Dermis microvascular lymphatic vessel endothelial cell (primary cell): ENCODE measurements at regions not wholly inside any gene's neighbourhood (a gene's known extent, or its start where the extent isn't known, plus 50 kb on each side); places are given as distances from the start of the nearest gene placed in this dataset.

Experiments
- DNase-seq, 2 donors: peaks; one replicate each; pipeline versions ENCODE4 v3.0.0 to v3.0.0-alpha.2; 2010; ENCODE audit warnings: low read depth in 2 of 2

GRCh38 chr6:43969158-43969981, 157.9 kb downstream of the MRPL14 start:
- no peak for DNase-seq

DNA sequence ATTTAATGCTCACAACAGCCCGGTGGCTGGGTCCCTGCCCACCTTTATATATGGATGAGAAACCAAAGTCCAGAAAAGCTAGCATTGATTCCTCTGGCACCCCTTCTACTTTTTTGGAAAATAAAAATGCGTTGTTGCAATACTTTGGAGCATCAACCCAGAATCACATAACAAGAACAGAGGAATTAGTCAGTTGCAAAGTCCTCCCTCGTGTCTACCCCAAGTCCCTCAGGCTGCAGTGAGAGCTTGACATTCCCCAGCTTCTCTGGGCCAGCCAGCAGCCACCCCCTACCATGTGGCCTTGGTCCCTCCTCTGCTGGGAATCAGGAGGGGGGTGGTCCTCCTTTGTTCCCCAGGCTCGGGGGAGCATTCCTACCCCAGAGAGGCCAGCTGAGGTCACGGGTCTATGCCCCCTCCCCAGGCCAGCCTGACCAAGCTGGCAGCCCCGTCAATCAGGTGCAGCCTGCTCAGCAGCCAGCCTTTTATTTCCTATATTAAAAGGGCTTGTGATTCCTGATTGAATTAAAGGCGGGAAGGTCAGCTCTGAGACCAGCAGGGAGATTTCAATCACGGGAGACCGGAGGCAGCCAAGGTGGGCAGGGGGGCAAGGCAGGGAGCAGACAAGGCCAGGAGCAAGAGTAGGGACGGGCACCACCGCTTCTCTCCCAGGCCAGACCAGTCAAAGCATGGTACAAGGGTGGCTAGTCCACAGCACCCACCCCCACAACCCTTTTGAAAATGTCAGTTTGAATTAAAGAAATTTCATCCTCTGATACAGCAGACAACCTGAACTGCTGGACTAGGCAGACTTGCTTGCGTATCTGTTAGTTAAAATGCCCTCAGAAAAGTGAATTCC, 158.9 kb downstream of the MRPL14 start:
- DNase-seq, result no peak

DNA sequence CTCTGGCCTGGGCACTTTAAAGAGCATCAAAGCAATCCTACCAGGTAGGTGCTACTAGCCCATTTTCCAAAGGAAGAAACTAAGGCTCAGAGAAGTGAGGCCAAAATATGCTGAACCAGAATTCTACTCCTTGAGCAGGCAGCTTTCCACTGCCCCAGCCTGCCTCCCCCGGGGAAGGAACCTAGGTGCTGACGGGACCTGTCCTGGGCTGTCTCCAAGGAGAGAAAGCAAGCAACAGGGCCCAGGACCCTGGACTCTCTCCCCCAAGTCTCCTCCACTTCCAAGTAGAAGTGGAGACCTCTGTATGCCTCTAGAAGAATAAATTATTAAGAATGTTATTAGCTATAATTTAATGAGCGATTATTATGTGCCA, 159.5 kb downstream of the MRPL14 start:
- no peak for DNase-seq

DNA sequence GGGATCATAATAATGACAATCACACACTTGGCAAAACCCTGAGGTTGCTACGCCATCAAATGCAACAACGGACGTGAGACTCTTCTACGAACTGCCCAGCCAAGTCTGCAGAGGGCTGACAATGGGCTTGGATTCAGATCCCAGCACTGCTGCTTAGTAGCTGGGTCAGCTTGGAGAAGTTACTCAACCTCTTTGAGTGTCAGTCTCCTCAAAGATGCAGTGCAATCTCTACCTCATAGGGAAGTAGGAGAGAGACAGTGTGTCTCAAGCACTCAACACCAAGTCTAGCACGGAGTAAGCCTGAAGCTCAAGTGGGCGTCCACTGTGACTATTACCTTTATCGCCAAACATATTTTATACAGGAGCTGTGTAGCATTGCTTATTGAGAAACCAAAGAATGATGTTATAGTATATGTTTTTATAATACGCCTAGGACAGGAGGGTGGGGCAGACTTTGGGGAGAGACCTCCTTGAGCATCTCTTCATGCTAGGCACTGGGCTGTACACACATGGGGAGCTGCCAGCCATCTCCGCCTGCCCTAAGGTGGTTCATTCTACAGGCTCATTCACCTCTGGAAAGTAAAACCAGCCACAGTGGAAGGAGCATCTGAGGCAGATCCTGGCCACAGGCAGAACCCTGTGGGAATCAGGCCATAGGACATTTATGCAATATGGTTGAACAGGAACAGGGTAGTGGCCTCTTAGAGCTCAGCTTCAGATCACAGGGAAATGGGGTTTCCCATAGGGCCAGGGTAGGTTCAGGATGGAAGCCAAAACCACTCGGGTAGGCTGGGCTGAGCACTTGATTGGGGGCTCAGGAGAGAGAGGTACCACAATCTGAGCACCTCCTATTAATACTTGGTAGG, 160.2 kb downstream of the MRPL14 start:
- DNase-seq, result no peak

- no peak for DNase-seq
These were observed 160.9 kb downstream of the MRPL14 start for GRCh38 chr6:43966374-43966658.

GRCh38 chr6:43965628-43966373, 161.5 kb downstream of the MRPL14 start:
- DNase-seq, result no peak

GRCh38 chr6:43964659-43965570, 162.3 kb downstream of the MRPL14 start:
- DNase-seq, result no peak

- no peak for DNase-seq
These were observed 163.2 kb downstream of the MRPL14 start for GRCh38 chr6:43963877-43964658.

DNA sequence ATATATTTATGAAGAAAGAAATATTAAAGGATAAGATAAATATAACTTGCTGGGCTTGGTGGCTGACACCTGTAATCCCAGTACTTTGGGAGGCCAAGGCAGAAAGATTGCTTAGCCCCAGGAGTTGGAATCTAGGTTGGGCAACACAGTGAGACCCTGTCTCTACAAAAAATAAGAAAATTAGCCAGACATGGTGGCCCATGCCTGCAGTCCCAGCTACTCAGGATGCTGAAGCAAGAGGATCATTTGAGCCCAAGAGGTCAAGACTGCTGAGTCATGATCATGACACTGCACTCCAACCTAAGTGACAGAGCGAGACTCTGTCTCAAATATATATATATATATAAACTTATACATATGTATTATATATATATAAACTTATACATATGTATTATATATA, 164.0 kb downstream of the MRPL14 start:
- DNase-seq, result no peak

GRCh38 chr6:43962458-43962857, 164.8 kb downstream of the MRPL14 start:
- no peak for DNase-seq

- DNase-seq, result no peak
These were observed 170.0 kb downstream of the MRPL14 start for GRCh38 chr6:43957273-43957672.

- DNase-seq, result no peak
These were observed 170.8 kb downstream of the MRPL14 start for GRCh38 chr6:43956478-43956877.

GRCh38 chr6:43954311-43955131, 172.7 kb downstream of the MRPL14 start:
- DNase-seq, result no peak

DNA sequence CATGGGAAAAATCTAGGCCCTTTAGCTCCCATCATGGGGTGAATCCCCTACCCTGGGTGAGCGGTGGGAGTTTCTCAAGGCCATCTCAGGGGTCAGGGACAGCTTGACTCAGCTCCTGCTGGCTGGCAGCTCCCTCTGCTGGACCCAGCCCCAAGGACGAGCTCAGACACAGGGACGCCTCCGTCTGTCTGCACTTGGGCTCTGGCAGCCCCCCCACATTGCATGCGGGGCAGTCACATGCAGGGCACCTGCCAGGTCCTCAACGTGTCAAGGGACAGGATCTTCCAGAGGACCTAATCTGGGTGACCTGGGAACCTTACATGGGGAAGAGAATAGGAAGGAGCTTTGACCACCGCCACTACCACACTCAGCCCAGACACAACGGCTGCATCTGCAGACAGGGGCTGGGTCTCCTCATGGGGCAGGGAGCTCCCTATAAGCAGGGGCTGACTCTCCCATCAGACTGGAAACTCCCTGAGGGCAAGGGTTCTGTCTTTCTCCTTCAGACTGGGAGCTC, 173.4 kb downstream of the MRPL14 start:
- DNase-seq, result no peak

- no peak for DNase-seq
These were observed 174.0 kb downstream of the MRPL14 start for GRCh38 chr6:43953256-43953655.

DNA sequence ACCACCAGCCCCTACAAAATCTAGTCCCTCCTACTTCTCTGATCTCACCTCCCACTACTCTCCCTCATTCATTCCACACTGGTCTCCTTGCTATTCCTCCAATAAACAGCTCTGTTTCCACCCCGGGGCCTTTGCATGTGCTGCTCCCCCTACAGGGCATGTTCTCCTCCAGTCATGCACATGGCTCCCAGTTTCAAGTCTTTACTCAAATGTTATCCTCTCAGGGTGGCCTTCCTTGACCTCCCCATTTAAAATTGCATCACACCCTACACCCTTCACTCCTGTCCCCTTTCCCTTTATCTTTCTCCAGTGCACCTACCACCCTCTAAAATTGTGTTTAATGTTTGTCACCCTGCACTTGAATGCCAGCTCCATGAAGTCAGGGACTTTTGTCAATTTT, 174.5 kb downstream of the MRPL14 start:
- DNase-seq, result no peak

- no peak for DNase-seq
These were observed 175.2 kb downstream of the MRPL14 start for GRCh38 chr6:43951756-43952675.
